B cell (primary cell): ENCODE measurements at regions not wholly inside any gene's neighbourhood (a gene's known extent, or its start where the extent isn't known, plus 50 kb on each side); places are given as distances from the start of the nearest gene placed in this dataset.

ENCODE experiments used
- EZH2 ChIP-seq: IDR thresholded peaks from 2 replicates; pipeline ENCODE4 v1.6.1; 2012; ENCODE audit warnings: borderline replicate concordance, low read depth, mild to moderate bottlenecking, moderate library complexity, low read length; ENCODE audit not compliant: insufficient read depth, poor library complexity, severe bottlenecking
- TF ChIP-seq, protein P1 (sequence below): fragments of 200-600 bp; IDR thresholded peaks from one replicate; pipeline ENCODE4 v1.8.0; 2022; ENCODE audit warnings: antibody characterized with exemption, mild to moderate bottlenecking

DNA sequence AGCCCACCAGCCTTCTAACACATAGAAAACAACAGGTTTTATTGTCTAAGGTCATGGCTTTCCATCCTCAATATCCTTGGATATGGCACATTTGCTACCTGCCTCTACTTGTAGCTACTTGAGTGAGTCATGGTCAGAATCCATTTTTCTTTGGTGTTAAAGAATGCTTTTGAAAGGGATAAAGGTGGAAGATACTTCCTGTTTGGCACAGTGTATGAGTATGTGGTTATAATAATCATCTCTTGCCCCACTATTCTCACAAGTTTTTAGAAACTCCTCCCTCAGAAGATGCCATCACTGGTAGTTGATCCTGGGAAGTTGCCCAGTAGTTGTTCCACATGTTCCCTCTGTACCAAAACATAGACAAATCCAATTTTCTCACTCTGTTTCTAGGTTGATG lies 508.6 kb upstream of the IL12A start:
- TF ChIP-seq, protein P1, sequence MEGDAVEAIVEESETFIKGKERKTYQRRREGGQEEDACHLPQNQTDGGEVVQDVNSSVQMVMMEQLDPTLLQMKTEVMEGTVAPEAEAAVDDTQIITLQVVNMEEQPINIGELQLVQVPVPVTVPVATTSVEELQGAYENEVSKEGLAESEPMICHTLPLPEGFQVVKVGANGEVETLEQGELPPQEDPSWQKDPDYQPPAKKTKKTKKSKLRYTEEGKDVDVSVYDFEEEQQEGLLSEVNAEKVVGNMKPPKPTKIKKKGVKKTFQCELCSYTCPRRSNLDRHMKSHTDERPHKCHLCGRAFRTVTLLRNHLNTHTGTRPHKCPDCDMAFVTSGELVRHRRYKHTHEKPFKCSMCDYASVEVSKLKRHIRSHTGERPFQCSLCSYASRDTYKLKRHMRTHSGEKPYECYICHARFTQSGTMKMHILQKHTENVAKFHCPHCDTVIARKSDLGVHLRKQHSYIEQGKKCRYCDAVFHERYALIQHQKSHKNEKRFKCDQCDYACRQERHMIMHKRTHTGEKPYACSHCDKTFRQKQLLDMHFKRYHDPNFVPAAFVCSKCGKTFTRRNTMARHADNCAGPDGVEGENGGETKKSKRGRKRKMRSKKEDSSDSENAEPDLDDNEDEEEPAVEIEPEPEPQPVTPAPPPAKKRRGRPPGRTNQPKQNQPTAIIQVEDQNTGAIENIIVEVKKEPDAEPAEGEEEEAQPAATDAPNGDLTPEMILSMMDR, result no peak
- no peak for TF ChIP-seq EZH2
